Activated CD8-positive, alpha-beta memory T cell treated with anti-CD3 and anti-CD28 coated beads, Interleukin-2, amount 50 U/mL, for 4 hours (primary cell): ENCODE measurements at regions not wholly inside any gene's neighbourhood (a gene's known extent, or its start where the extent isn't known, plus 50 kb on each side); places are given as distances from the start of the nearest gene placed in this dataset.

Experiments used
- DNase-seq: peaks from one replicate; pipeline ENCODE4 v3.0.0-alpha.2; 2020

- no peak for DNase-seq
Observed at GRCh38 chr2:16180631-16181030, 240.3 kb downstream of the MYCN start.

- no peak for DNase-seq
Observed at GRCh38 chr2:16179701-16180416, 239.5 kb downstream of the MYCN start.

GRCh38 chr2:16178551-16179130 lies 238.3 kb downstream of the MYCN start:
- no peak for DNase-seq

GRCh38 chr2:16177671-16178180 lies 237.4 kb downstream of the MYCN start:
- DNase-seq: no peak

GRCh38 chr2:16176971-16177480 lies 236.7 kb downstream of the MYCN start:
- no peak for DNase-seq

- no peak for DNase-seq
Observed at GRCh38 chr2:16175247-16175825, 235.0 kb downstream of the MYCN start.

- DNase-seq: no peak
Observed at GRCh38 chr2:16174693-16175045, 234.3 kb downstream of the MYCN start.

GRCh38 chr2:16173893-16174692 lies 233.7 kb downstream of the MYCN start:
- no peak for DNase-seq

- no peak for DNase-seq
Observed at GRCh38 chr2:16172324-16173175, 232.2 kb downstream of the MYCN start.

- no peak for DNase-seq
Observed at GRCh38 chr2:16171425-16171920, 231.1 kb downstream of the MYCN start.

- no peak for DNase-seq
Observed at GRCh38 chr2:16170675-16171424, 230.5 kb downstream of the MYCN start.

- no peak for DNase-seq
Observed at GRCh38 chr2:16169381-16169960, 229.1 kb downstream of the MYCN start.

- DNase-seq: no peak
Observed at GRCh38 chr2:16168506-16169264, 228.3 kb downstream of the MYCN start.

GRCh38 chr2:16167870-16168426 lies 227.6 kb downstream of the MYCN start:
- no peak for DNase-seq

GRCh38 chr2:16167451-16167861 lies 227.1 kb downstream of the MYCN start:
- no peak for DNase-seq

- DNase-seq: no peak
Observed at GRCh38 chr2:16166327-16166981, 226.1 kb downstream of the MYCN start.

- DNase-seq: no peak
Observed at GRCh38 chr2:16165518-16166326, 225.4 kb downstream of the MYCN start.

- DNase-seq: no peak
Observed at GRCh38 chr2:16162491-16163040, 222.2 kb downstream of the MYCN start.
